Heart left ventricle (tissue), 16 donors: ENCODE measurements at regions not wholly inside any gene's neighbourhood (a gene's known extent, or its start where the extent isn't known, plus 50 kb on each side); places are given as distances from the start of the nearest gene placed in this dataset.

ENCODE experiments used
- ATAC-seq, 4 donors: fragments of 200-7000 bp; cut with Tn5 transposase; one replicate each; pipeline ENCODE4 v1.9.1; 2020 to 2022; ENCODE audit warnings: moderate library complexity in 4 of 4, mild to moderate bottlenecking in 3 of 4, moderate number of reproducible peaks in 1 of 4
- DNase-seq, 5 donors: peaks; one replicate each; pipeline ENCODE4 v3.0.0-alpha.2; 2020
- H3K27ac ChIP-seq, 12 donors: fragments of 200-600 bp; sonication (generic) in 4 of 12; one replicate each; pipeline versions ENCODE4 v1.5.0 to v1.8.0; 2016 to 2022; ENCODE audit warnings: mild to moderate bottlenecking in 2 of 12
- H3K27me3 ChIP-seq, 9 donors: fragments of 200-600 bp; sonication (generic) in 2 of 9; one replicate each; pipeline versions ENCODE4 v1.5.1 to v1.8.0; 2016 to 2022; ENCODE audit warnings: mild to moderate bottlenecking in 3 of 9
- H3K36me3 ChIP-seq, 9 donors: fragments of 200-600 bp; sonication (generic) in 2 of 9; one replicate each; pipeline versions ENCODE4 v1.5.0 to v1.8.0; 2018 to 2022; ENCODE audit warnings: mild to moderate bottlenecking in 2 of 9
- H3K4me1 ChIP-seq, 12 donors: fragments of 200-600 bp; sonication (generic) in 4 of 12; one replicate each; pipeline versions ENCODE4 v1.5.0 to v1.8.0; 2016 to 2022; ENCODE audit warnings: mild to moderate bottlenecking in 3 of 12
- H3K4me3 ChIP-seq, 12 donors: fragments of 200-600 bp; sonication (generic) in 4 of 12; one replicate each; pipeline versions ENCODE4 v1.5.0 to v1.8.0; 2017 to 2022; ENCODE audit warnings: mild to moderate bottlenecking in 9 of 12, moderate library complexity in 4 of 12
- H3K9me3 ChIP-seq, 12 donors: fragments of 200-600 bp; sonication (generic) in 4 of 12; one replicate each; pipeline versions ENCODE4 v1.5.0 to v1.8.0; 2016 to 2022; ENCODE audit warnings: mild to moderate bottlenecking in 1 of 12
- POLR2A ChIP-seq, 2 donors: fragments of 450-650 bp; IDR thresholded peaks; one replicate each; pipeline ENCODE4 v1.6.1; 2017; ENCODE audit warnings: antibody characterized with exemption in 2 of 2, mild to moderate bottlenecking in 2 of 2, moderate library complexity in 2 of 2
- WGBS, 4 donors: extraction: QIAGEN DNeasy Blood & Tissue Kit in 2 of 4; methylation state at CpG; one replicate each; pipeline versions ENCODE4 v1.1.5 to v1.1.7; 2013 to 2018; 5-methylcytosine and 5-hydroxymethylcytosine counted together
- intact Hi-C, 10 donors: fragments of 100-400 bp; cut with DNase I; formaldehyde crosslinking; loops; one replicate each; pipeline versions ENCODE4 v1.11.1 to v1.14.2; 2022
- TF ChIP-seq, protein P1 (sequence below), 12 donors: fragments of 200-600 bp; sonication (generic) in 4 of 12; IDR thresholded peaks; one replicate each; pipeline versions ENCODE4 v1.5.0 to v1.8.0; 2018 to 2022; ENCODE audit warnings: antibody characterized with exemption in 12 of 12, mild to moderate bottlenecking in 5 of 12
- donor health status: ischemic (EF 13 %, LVEDD 7.1; RV severe dilation, severe dysfunction).
- donor health status: healthy with polysubstance abuse.
- donor health status: DM: no; HTN: yes; CAD: no.
- donor health status: DM: no; HTN: no; CAD: no.
- donor health status: ischemic (EF 25% LVEDD 6.9; RV normal size, moderate dysfunction).
- donor health status: ischemic (EF 25% LVEDD 5.7; RV mildly dilated, moderate dysfunction).
- donor health status: healthy.
- donor health status: DM: yes; HTN: yes; CAD: no.
- donor health status: ischemic (EF 35%, LVEDD 5.7; RV mildly dilated, moderate dysfunction).
- donor health status: nonischemic (EF 11% LVEDD 7.7; RV severe dilation, severe dysfunction).
- donor health status: DM: yes; HTN: yes; CAD: no.
- donor health status: PGD.
- donor health status: ischemic (EF 29% LVEDD 5.4; RV normal size, mild dysfunction).
- donor health status: nonischemic (EF 23%, LVEDD 6.1; RV moderate dilation, normal function).

DNA sequence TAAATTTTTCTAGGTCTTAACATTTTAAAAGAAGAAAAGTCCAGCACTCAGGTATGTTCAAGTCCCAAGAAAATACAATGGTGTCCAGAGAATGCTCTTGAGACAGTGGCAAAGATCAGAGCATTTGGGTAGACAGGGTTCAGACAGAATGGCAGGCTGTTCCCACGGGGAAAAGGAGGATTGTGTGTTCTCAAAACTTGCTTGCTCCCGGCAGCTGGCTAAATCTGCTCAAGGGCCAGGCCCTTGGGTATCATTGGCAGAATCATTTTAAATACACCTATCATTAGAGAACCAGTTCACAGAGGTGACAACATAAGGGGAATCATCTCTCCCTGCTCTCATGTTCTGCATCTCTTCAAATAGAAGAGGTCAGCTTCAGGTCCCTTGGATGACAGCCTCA, 456.3 kb downstream of the DTHD1 start:
- DNase-seq, result no peak
- H3K9me3 ChIP-seq, result no peaks in the 10 kb centered on the region
- H3K4me1 ChIP-seq, result no peaks in the 10 kb centered on the region
- intact Hi-C loops, result no loop called here
- no peaks in the 10 kb centered on the region for H3K27me3 ChIP-seq
- TF ChIP-seq, protein P1, sequence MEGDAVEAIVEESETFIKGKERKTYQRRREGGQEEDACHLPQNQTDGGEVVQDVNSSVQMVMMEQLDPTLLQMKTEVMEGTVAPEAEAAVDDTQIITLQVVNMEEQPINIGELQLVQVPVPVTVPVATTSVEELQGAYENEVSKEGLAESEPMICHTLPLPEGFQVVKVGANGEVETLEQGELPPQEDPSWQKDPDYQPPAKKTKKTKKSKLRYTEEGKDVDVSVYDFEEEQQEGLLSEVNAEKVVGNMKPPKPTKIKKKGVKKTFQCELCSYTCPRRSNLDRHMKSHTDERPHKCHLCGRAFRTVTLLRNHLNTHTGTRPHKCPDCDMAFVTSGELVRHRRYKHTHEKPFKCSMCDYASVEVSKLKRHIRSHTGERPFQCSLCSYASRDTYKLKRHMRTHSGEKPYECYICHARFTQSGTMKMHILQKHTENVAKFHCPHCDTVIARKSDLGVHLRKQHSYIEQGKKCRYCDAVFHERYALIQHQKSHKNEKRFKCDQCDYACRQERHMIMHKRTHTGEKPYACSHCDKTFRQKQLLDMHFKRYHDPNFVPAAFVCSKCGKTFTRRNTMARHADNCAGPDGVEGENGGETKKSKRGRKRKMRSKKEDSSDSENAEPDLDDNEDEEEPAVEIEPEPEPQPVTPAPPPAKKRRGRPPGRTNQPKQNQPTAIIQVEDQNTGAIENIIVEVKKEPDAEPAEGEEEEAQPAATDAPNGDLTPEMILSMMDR (IDR thresholded peaks at IDR 0.05), result no peak
- TF ChIP-seq POLR2A (IDR thresholded peaks at IDR 0.05), result no peak
- H3K27ac ChIP-seq, result no peak overlapping the region
- H3K36me3 ChIP-seq, result no peaks in the 10 kb centered on the region
- 43 to 45% (median 44%) methylated on average over 2 of the region's 2 CpGs for WGBS, 4 donors
- no peak for ATAC-seq
- H3K4me3 ChIP-seq, result no peak overlapping the region

DNA sequence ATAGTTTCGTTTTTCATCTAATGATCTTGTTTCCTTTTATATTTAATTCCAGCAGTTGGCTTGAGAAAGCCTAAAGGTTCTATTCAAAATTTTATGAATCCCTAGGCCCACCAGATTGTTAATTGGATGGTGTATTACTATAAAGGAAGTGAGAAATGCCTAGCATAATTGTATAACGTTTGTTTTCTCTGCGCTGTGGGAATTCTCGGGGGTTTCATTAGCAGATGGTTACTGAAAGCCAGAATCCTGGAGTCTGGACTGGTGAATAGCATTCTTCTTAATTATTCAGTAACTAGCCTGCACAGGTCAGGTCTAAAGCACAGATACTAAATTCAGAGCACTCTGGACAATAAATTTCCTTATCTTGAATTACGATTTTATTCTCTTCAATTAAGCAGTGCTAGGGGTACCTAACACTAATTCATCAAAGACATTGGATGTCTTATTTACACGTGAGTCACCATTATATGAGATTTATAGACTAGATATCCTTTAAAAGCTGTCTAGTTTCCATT, 459.4 kb downstream of the DTHD1 start:
- Histone ChIP-seq H3K9me3 (no peaks in the 10 kb centered on the region), H3K27me3 (no peaks in the 10 kb centered on the region), H3K4me3 (no peak overlapping the region), H3K27ac (no peak overlapping the region), H3K4me1 (no peaks in the 10 kb centered on the region), H3K36me3 (no peaks in the 10 kb centered on the region)
- no peak for ATAC-seq
- DNase-seq, result no peak
- 48 to 60% (median 55%) methylated on average over 6 of the region's 6 CpGs for WGBS, 4 donors
- TF ChIP-seq POLR2A (IDR thresholded peaks at IDR 0.05), result no peak
- TF ChIP-seq, protein P1 (IDR thresholded peaks at IDR 0.05), result no peak
- intact Hi-C loops, result no loop called here

DNA sequence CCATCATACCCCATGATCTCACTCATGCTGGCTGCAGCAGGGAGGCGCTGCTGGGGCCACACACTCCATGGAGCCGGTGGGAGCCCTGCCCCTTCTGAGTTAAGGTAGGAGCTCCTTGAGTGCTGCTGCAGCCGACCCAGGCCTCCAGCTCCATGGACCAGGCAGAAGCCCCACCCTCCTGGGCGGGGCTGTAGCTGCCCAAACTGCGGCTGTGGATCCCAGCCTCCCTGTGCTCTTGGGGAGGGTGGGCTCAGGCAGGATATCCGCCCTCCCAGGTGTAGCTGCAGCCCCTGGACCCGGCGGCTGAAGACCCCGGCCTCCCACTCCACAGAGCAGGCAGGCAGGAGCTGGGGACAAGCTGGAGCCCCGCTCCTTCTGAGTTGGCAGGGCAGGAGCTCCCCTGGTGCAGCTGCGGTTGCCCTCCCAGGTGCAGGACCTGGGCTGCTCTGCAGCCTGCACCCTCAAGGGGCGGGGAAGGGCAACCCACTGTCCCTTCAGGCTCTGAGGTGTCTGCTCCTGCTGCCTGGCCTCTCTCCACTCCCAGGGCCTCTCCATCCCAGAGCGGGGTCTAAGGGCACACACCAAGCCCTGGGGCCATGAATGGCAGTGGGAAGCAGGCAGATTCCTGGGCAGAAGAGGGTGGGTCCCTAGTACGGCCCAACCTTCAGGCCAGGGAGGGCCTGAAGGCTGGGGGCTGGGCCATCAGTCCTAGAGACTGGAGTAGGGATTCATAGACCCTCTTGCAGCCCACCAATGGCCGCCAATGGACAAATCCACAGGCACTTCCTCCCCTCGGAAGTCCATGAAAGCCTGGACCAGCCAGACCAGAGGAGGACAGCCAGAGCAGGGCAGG, 466.1 kb downstream of the DTHD1 start:
- Histone ChIP-seq H3K4me1 (no peaks in the 10 kb centered on the region), H3K27me3 (no peaks in the 10 kb centered on the region), H3K4me3 (no peak overlapping the region), H3K27ac (no peak overlapping the region), H3K9me3 (no peaks in the 10 kb centered on the region), H3K36me3 (no peaks in the 10 kb centered on the region)
- ATAC-seq (no peak), DNase-seq (no peak)
- 54 to 83% (median 75%) methylated on average over 7 to 16 of the region's 16 CpGs for WGBS, 4 donors
- intact Hi-C loops, result no loop called here
- TF ChIP-seq, protein P1 (IDR thresholded peaks at IDR 0.05), result no peak
- TF ChIP-seq POLR2A (IDR thresholded peaks at IDR 0.05), result no peak

DNA sequence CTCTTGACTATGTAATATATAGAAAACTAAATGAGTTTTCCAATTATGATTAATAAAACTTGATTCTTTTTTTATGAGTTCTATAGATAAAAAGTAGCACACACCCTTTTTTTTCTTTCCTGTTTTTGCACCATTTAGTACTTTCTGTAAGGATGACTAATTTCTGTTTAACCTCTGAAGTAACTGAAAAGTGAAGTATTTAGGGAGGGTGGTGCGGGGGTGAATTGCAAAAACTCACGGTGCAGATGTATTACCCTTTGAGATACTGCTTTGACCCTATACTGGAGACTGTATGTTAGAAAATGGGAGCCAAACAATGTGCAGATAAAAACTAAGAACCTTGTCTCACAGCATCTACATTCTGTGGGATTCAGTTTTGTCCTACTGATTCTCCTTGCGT, 471.6 kb downstream of the DTHD1 start:
- no peak overlapping the region for H3K4me3 ChIP-seq
- TF ChIP-seq POLR2A (IDR thresholded peaks at IDR 0.05), result no peak
- TF ChIP-seq, protein P1 (IDR thresholded peaks at IDR 0.05), result no peak
- H3K36me3 ChIP-seq, result no peaks in the 10 kb centered on the region
- 67 to 84% (median 74%) methylated on average over 3 of the region's 3 CpGs for WGBS, 4 donors
- no peak for DNase-seq
- no peak overlapping the region for H3K27ac ChIP-seq
- H3K27me3 ChIP-seq, result no peaks in the 10 kb centered on the region
- ATAC-seq, result no peak
- peaks cover 0 to 3% (median 0%) of the 10 kb centered on the region in 12 donors for H3K9me3 ChIP-seq
- H3K4me1 ChIP-seq, result no peaks in the 10 kb centered on the region
- intact Hi-C loops, result no loop called here
